DMS79 (cell line): ENCODE measurements at regions not wholly inside any gene's neighbourhood (a gene's known extent, or its start where the extent isn't known, plus 50 kb on each side); places are given as distances from the start of the nearest gene placed in this dataset.

ENCODE experiments used
- DNase-seq: peaks from one replicate; lab custom pipeline; 2025; lab: John Stamatoyannopoulos, UW

DNA sequence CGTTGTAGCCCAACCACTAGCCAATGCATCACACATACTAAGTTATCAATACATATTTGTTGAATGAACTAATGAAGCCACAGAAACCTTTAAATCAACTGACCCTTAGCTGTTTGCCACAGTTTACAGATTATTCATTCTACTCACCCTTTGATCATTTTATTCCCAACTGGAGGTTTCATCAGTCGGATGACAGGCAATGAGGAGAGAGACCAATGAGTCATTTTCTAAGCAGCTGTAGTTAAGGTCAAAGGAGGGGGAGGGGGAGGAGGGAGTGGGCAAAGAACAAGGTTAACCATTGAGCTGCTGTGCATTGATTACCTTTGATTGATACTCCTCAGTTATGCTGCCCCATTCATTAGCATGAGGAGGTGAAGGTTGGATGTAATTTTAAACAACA, 469.5 kb downstream of the VRK1 start:
- no peak for DNase-seq

DNA sequence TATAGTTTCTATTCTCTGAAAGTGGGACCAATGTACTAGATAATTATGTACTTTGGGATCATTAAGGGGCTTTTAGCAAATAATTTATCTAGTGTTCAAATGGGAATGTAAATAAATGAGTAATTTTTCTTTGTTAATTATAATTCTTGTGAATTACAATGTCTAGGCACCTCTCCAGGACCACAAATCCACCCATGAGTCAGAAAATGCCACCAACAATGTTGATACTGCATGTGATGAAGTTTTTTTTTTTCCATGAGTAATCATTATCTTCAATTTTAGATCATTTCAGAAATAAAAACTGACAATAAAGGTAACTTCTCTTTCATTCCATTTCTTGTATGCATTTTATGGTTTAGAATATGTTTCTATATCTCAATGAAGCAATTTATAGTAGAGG, 470.3 kb downstream of the VRK1 start:
- no peak for DNase-seq

GRCh38 chr14:97268097-97268496, 470.9 kb downstream of the VRK1 start:
- DNase-seq = no peak

DNA sequence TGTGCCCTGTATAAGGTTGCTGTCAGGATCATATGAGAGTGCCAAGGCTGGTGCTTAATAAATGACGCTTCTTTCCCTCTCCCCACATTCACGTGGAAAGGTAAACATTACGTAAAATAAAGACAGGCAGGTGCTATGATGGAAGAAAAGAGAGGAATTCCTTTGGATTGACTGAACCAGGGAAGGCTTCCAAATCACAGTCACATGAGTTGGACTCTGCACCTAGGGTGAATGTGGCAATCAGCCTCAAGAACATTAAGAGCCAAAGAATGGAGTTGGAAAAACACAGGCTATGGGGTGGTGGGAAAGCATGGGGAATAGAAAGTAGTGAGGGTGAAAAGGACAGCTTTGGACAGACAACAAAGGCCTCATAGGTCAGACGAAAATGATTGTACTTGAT, 473.1 kb downstream of the VRK1 start:
- no peak for DNase-seq

DNA sequence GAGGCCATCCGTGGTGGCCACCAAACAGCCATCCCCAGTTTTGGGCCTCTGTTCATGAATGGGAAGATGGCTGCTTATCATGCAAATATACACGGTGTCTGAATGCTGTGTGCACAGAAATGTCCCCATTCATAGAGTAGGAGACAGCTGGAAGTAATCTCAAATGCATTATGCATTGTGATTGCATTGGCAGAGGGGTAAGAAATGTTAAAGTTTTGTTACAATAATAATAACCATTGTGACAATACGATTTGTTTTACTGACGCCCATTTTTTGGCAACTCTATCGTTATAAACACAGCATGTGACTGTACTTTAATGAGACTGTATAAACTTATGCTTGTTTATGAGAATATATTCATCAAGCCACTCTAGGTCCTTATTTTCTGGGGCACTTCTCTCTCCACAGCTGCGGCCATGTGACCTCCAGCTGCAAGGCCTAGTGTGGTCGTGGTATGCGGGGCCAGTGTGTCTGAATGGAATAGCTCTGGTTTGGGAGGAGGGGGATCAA, 474.3 kb downstream of the VRK1 start:
- DNase-seq = no peak

DNA sequence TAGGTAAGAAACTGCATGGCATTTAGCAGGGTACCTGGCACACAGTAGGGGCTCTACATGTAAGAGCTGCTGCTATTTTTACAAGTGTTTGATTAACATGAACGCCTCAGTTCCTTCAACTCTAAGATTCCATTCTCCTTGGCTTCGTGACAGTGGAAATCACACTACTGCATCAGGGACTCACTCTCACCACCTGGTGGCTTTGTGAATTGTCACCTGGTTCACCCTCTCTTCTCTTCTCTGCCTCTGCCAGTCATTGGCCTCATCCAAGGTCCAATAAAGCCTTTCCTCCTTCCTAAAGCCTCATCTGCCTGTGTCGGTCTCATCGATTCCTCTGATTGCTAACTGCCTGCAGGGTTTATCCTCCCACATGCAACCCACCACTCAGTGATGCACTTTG, 476.4 kb downstream of the VRK1 start:
- no peak for DNase-seq

DNA sequence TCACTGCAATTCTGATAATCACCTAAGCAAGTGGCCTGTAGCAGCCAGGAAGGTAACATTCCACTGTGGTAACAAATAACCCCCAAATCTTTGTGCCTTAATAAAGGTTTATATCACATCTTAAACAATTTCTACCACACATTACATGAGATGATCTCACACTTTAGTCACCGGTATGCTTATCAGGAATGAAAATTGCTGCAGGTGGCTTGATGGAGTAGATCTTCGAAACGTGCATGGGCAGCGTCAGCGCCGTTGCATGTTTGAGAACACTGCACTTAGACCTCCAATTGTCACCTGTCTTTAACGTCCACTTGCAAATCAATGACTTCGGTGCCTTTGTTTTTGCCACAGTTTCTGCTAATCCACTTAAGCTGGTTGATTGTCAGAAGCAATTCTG, 477.4 kb downstream of the VRK1 start:
- no peak for DNase-seq

DNA sequence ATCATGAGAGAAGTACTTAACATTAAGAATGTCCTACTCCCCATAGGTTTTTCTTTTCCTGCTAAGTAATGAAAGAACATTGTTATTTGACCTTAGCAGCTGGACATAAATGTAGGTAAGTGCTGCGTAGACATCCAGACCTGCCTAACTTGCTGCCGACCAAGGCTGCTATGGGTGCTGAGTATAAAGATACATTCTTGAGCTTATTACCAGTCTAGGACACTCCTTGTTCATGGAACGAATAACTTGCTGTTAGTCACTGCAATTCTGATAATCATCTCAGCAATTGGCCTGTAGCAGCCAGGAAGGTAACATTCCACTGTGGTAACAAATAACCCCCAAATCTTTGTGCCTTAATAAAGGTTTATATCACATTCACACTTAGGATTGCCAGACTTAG, 478.1 kb downstream of the VRK1 start:
- no peak for DNase-seq

DNA sequence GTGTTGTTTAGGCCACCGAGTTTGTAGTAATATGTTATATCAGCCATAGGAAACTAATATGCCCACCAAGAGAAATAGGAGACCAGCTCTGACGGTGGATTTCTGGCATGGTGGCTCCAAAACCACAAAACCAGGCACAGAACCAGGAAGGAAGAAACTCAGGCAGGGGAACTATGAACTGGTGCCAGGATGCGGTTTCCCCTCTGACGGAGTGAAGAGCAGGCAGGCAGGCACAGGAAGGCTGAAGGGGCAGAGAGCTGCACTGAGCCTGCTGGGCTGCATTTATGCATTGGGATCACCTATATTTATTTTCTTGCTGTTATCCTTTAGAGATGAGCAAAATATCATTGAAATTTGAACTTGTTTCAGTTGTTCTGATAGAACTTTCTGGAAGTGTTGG, 479.4 kb downstream of the VRK1 start:
- no peak for DNase-seq

DNA sequence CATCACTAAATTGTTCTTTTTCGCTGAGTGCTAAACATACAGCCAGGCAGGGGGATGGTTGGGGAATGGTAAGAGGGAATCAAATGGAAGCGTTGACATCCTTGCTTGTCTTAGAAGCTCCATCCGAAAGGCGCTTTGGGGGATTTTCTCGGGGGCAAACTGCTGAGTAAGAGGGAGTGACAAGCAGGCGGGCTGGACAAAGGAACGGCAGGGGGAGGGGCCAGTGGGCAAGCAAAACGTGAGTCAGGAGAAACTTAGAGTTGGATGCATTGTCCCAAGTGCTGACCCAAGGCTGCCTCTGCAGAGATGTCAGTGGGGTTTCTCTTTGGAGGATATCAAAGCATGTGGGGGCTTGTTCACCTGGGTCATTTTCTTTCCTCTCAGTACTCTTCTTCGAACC, 480.5 kb downstream of the VRK1 start:
- DNase-seq = no peak

DNA sequence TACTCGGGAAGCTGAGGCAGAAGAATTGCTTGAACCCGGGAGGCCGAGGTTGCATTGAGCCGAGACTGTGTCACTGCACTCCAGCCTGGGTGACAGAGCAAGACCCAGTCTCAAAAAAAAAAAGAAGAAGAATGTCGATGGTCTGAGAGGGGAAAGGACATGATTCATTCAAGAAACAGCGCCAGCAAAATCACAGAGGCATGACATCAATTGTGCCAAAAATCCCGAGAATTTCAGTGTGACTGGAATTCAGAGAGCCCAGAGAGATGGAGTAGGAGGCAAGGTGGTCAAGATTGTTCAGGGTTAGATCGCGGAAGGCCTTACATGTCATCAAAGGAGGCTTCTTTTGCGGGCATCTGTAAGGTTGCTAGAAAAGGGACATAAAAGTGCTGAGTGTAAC, 483.3 kb downstream of the VRK1 start:
- no peak for DNase-seq

DNA sequence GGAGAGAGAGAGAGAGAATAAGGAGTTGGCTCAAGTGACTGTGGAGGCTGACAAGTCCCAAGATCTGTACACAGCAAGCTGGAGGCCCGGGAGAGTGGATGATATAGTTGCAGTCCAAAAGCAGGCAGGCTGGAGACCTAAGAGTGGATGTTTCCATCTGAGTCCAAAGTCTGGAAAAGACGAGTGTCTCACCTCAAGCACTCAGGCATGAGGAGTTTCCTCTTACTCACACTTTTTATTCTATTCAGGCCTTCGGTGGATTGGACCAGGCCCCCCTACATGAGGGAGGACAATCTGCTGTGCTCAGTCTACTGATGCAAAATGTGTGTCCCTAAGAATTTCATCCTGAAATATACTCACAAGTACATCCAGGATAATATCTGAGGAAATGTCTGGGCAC, 484.6 kb downstream of the VRK1 start:
- DNase-seq = no peak

GRCh38 chr14:97282210-97283004, 485.2 kb downstream of the VRK1 start:
- DNase-seq = no peak

- no peak for DNase-seq
Measured at GRCh38 chr14:97283005-97283403, 485.8 kb downstream of the VRK1 start.

DNA sequence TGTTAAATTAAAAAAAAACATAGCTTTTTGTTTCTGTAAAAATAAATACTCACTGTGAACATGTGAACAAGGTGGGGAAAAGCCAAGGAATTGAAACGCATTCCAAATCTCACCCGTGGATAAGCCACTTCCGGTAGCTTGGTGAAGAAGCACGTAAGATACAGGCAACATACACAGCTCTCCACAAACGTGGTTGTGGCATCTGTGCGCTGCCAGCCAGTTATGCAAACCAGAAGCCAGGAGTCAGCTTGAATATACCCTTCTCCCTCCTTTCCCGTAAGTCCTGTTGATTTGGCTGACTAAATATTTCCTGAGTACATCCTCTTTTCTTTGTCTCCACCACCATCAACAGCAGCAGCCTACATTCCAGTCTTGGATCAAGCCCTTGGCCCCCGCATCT, 486.2 kb downstream of the VRK1 start:
- no peak for DNase-seq

GRCh38 chr14:97283841-97284240, 486.7 kb downstream of the VRK1 start:
- DNase-seq = no peak

GRCh38 chr14:97287956-97288355, 490.8 kb downstream of the VRK1 start:
- DNase-seq = no peak

- DNase-seq = no peak
Measured at GRCh38 chr14:97290065-97290464, 492.9 kb downstream of the VRK1 start.

DNA sequence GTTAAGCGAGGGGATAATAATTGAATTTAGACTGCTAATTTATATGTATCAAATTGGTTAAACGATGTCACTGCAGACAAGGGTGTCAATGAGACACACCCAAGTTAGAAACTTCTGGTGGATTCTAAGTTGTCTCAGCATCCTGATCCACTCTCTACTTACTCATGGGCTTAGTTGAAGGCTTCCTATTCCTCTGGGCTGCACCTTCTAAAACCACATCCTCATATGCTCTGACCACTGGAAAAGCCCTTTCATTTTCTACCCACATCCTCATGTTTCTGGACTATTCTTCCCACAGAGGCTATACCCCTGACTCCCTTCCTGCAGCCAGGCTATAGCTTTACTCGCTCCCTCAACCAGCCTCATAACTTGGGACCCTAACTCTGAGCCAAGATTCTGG, 493.8 kb downstream of the VRK1 start:
- no peak for DNase-seq

- DNase-seq = no peak
Measured at GRCh38 chr14:97293659-97294058, 496.5 kb downstream of the VRK1 start.

DNA sequence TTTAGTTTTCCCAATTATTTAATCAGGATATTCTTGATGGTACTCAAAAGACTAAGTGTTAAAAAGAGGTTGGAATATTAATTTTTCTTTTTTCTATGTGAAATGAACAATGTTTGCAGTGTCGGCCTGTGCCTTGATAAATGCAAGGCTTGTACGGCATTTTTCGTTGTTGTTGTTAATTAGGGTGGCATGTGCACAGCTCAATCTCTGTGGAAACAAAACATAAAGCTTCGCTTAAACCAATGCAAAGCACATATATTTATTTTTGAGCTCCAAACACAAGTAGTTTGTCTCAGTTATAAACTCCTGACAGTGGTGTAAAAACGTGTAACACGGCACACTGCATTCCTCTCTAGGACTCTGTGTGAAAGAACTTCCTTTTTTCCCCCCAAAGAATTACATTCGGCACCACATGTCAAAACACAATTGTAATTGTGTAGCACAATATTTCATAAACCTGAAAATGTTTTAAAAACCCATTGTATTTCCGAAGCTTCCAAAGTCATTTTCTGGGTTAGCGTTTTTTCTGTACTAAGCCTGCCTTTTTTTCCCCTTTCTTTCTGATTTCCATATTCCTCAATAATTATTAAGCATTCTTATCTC, 498.0 kb downstream of the VRK1 start:
- no peak for DNase-seq

DNA sequence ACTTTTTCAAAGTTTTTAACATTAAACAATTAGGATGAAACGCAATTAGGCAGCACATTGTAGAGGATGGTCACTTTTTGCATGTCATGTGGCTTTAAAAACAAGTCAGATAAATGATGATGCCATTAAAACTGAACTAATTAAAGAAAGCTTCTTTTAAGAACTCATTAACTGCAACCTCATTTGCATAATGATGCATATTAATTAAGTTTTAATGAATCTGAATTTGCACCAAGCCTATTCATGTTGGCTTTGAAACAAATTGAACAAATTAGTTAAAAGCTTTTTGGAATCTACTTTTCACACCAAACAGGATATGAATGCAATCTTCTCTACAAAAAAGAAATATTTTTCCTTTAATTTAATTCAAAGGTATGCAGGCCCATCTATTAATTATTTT, 499.0 kb downstream of the VRK1 start:
- DNase-seq = no peak

DNA sequence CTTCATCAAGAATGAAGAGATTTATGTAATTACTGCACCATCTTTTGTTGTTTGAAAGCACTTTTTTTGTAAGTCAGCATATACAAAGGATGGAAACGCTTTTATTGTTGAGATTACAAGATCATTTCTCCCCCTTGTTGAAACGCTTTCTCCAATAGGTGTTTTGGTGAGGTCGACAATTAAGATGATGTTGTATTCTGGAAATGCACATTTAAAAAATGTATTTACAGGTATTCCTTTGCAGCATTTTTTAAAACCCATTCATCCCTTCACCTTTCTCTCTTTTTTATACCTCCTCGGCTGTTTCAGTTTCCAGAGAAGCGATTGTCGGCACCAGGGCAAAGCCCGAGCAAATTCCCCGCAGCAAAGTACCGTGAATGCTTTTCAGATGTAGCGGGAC, 499.9 kb downstream of the VRK1 start:
- no peak for DNase-seq

DNA sequence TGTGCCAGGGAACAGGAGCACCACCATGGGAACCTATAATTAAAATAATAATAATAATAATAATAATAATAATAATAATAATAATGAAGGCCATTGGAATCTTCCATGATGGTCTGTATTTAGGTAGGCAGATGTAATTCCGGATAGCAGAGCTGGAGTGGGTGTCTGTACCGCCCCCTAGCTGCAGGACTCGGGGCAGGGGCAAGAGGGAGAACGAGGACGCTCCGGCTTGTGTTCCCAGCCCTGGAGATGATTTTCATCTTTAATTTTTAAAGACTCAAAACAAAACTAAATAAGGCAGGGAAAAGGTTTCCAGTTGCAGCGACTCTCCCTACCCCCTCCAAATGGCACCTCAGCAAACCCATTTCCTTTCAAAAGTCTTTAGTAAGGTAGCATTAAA, 501.1 kb downstream of the VRK1 start:
- DNase-seq = no peak
